ENCODE measurements at regions not wholly inside any gene's neighbourhood (a gene's known extent, or its start where the extent isn't known, plus 50 kb on each side); places are given as distances from the start of the nearest gene placed in this dataset.

DNA sequence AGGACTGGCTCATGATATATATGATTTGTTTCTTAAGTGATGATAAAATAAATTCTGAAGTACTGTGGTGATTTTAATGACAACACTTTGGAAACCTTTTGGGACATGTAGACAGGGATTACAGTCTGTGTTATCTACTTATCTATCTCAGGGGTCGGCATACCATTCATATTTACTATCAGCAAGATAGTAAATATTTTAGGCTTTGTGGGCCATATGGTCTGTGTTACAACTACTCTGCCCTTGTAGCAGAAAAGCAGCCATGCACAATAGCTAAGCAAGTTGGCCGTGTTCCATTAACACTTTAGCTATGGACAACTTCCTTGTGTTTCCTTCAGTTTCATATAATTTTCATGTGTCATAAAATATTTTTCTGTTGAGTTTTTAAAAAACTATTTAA lies 97.8 kb upstream of the PRPS1L1 start:
- Histone ChIP-seq H3K9ac (replicated peaks; ENCODE audit: extremely low read depth, insufficient read depth, low read length) (no peak overlapping the region), H3K36me3 (ENCODE audit: control insufficient read depth in 2 of 2, extremely low read depth in 1 of 2, insufficient read depth in 2 of 2, low read length in 2 of 2) (no peaks in the 10 kb centered on the region), H3K4me1 (ENCODE audit: control insufficient read depth, extremely low read depth, insufficient read depth, low read length) (no peaks in the 10 kb centered on the region), H3K9me1 (replicated peaks; ENCODE audit: control insufficient read depth, extremely low read depth, insufficient read depth, low read length) (no peaks in the 10 kb centered on the region), H2AFZ (ENCODE audit: low read depth, low read length) (no peak overlapping the region), H3K9me3 (replicated peaks; ENCODE audit: control insufficient read depth, insufficient read depth, low read length) (no peaks in the 10 kb centered on the region), H3K27me3 (ENCODE audit: control insufficient read depth in 2 of 2, insufficient read depth in 2 of 2, low read length in 2 of 2) (no peaks in the 10 kb centered on the region), H4K20me1 (replicated peaks; ENCODE audit: control insufficient read depth, extremely low read depth, insufficient read depth, low read length) (no peaks in the 10 kb centered on the region), H3K79me2 (ENCODE audit: control insufficient read depth, insufficient read depth, low read length) (no peaks in the 10 kb centered on the region), H3K4me2 (ENCODE audit: insufficient read depth, low read length) (no peak overlapping the region), H3K27ac (ENCODE audit: insufficient read depth, low read depth, low read length) (no peak overlapping the region), H3K4me3 (replicated peaks in 1 of 3; ENCODE audit: insufficient read depth in 1 of 3, low read depth in 1 of 3, low read length in 3 of 3) (no peak overlapping the region)
- no peak for FAIRE-seq
- ChIA-PET POLR2A (no interaction called here), CTCF (interaction anchor here (1.0 to 1.6 kb wide), 3 partner anchors 34 to 1162 kb away, joined by 3 to 9 read pairs (median 3); no protein-coding TSS in a partner anchor)
- BruUV-seq (replicated peaks), result no TSS peak
- TF ChIP-seq, protein P1, sequence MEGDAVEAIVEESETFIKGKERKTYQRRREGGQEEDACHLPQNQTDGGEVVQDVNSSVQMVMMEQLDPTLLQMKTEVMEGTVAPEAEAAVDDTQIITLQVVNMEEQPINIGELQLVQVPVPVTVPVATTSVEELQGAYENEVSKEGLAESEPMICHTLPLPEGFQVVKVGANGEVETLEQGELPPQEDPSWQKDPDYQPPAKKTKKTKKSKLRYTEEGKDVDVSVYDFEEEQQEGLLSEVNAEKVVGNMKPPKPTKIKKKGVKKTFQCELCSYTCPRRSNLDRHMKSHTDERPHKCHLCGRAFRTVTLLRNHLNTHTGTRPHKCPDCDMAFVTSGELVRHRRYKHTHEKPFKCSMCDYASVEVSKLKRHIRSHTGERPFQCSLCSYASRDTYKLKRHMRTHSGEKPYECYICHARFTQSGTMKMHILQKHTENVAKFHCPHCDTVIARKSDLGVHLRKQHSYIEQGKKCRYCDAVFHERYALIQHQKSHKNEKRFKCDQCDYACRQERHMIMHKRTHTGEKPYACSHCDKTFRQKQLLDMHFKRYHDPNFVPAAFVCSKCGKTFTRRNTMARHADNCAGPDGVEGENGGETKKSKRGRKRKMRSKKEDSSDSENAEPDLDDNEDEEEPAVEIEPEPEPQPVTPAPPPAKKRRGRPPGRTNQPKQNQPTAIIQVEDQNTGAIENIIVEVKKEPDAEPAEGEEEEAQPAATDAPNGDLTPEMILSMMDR (IDR thresholded peaks at IDR 0.05; ENCODE audit: extremely low read depth in 1 of 2, insufficient read depth in 1 of 2, low read depth in 1 of 2, low read length in 2 of 2), result no peak
- TF ChIP-seq, protein P2, sequence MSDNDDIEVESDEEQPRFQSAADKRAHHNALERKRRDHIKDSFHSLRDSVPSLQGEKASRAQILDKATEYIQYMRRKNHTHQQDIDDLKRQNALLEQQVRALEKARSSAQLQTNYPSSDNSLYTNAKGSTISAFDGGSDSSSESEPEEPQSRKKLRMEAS (IDR thresholded peaks at IDR 0.05; ENCODE audit: insufficient read depth, insufficient read length), result no peak
- TF ChIP-seq POLR2A (IDR thresholded peaks at IDR 0.05; ENCODE audit: low read depth, low read length), result no peak
- no peak for TF ChIP-seq FOS (IDR thresholded peaks at IDR 0.05; ENCODE audit: borderline replicate concordance, insufficient read depth, low read length)
- no peak for TF ChIP-seq MYC (IDR thresholded peaks at IDR 0.05; ENCODE audit: low read depth, low read length)
- no peak for TF ChIP-seq GATA2 (IDR thresholded peaks at IDR 0.05; ENCODE audit: insufficient read depth, insufficient read length, low read depth, low read length)
- no peak for TF ChIP-seq EZH2 (IDR thresholded peaks at IDR 0.05; ENCODE audit: borderline replicate concordance, low read depth, low read length, severe bottlenecking)
- no peak for TF ChIP-seq JUN (IDR thresholded peaks at IDR 0.05; ENCODE audit: borderline replicate concordance, insufficient read depth, insufficient read length, low read depth)
- no peak for TF ChIP-seq POLR2AphosphoS5 (IDR thresholded peaks at IDR 0.05; ENCODE audit: insufficient read depth, low read depth, low read length)
- peak; percentile 11 for DNase-seq (ENCODE audit: low read depth, low spot score)
- intact Hi-C loops (cut with micrococcal nuclease), result no loop called here
- dilution Hi-C loops (cut with MboI; ENCODE audit: extremely low pct_ligation_motif_present, low sequenced_read_pairs), result no loop called here

All from endothelial cell of umbilical vein (primary cell).